GM12878 (cell line): ENCODE measurements at regions not wholly inside any gene's neighbourhood (a gene's known extent, or its start where the extent isn't known, plus 50 kb on each side); places are given as distances from the start of the nearest gene placed in this dataset.
"Not testable (repeated sequence)": the region's sequence is repeated elsewhere in the genome, so short reads cannot be mapped to it uniquely, and the experiment has no call there.

Experiments used
- ATAC-seq: fragments of 200-7000 bp; cut with Tn5 transposase; 3 replicates; pipeline ENCODE4 v1.9.1; 2020; ENCODE audit warnings: mild to moderate bottlenecking, moderate library complexity
- BruUV-seq: library from RNA; stranded (reverse); fragments of 400-500 nt; replicated peaks from 2 replicates; lab custom pipeline; 2021; lab: Mats Ljungman, UMichigan
- CTCF ChIA-PET: fragments of 300-600 bp; sonication (Branson Sonifier 250); formaldehyde crosslinking; extraction: SDS; loops from one replicate; lab custom pipeline; 2021; ENCODE audit warnings: inconsistent platforms; lab: Yijun Ruan, JAX
- POLR2A ChIA-PET: fragments of 350-600 bp; formaldehyde crosslinking; extraction: SDS; loops from one replicate; lab custom pipeline; 2021; ENCODE audit warnings: inconsistent platforms; lab: Charles Lee
- RAD21 ChIA-PET: fragments of 300-600 bp; sonication (Branson Sonifier 250); formaldehyde crosslinking; loops from one replicate; lab custom pipeline; 2023; ENCODE audit warnings: antibody characterized with exemption; ENCODE audit not compliant: unreplicated experiment; lab: Charles Lee
- SMC1A ChIA-PET: fragments of 300-600 bp; sonication (Branson Sonifier 250); formaldehyde crosslinking; loops from one replicate; lab custom pipeline; 2023; ENCODE audit not compliant: unreplicated experiment, uncharacterized antibody; lab: Charles Lee
- DNase-seq: peaks from one replicate; pipeline ENCODE4 v3.0.0-alpha.2; 2011; ENCODE audit warnings: low read depth, low spot score
- FAIRE-seq: peaks from 3 replicates; lab custom pipeline; 2011; peaks lifted over from hg19 to GRCh38; lab: Jason Lieb, UNC
- H2AFZ ChIP-seq: 2 replicates; pipeline ENCODE4 v1.6.0; 2011; ENCODE audit warnings: low read depth, low read length, control low read depth; ENCODE audit not compliant: control insufficient read depth
- H3K27ac ChIP-seq: 2 replicates; pipeline ENCODE4 v1.5.1; 2011; ENCODE audit warnings: control low read depth; ENCODE audit not compliant: control insufficient read depth, insufficient read depth
- H3K27me3 ChIP-seq, 2 experiments: replicated peaks in 1 of 2; 2 replicates each; pipeline versions ENCODE4 v1.6.0 to v1.6.1; 2011; ENCODE audit warnings: low read length in 1 of 2; ENCODE audit not compliant: control insufficient read depth in 2 of 2, insufficient read depth in 2 of 2
- H3K36me3 ChIP-seq, 2 experiments: 2 replicates each; pipeline ENCODE4 v1.5.1; 2011; ENCODE audit warnings: low read length in 1 of 2; ENCODE audit not compliant: control insufficient read depth in 2 of 2, insufficient read depth in 2 of 2
- H3K4me1 ChIP-seq: 2 replicates; pipeline ENCODE4 v1.6.1; 2011; ENCODE audit warnings: mild to moderate bottlenecking, low read length, moderate library complexity, mixed read lengths; ENCODE audit not compliant: control insufficient read depth, insufficient read depth
- H3K4me2 ChIP-seq: 2 replicates; pipeline ENCODE4 v1.6.0; 2011; ENCODE audit warnings: control low read depth; ENCODE audit not compliant: control insufficient read depth, insufficient read depth
- H3K4me3 ChIP-seq: fragments of 200-600 bp; sonication (generic); 2 replicates; pipeline ENCODE4 v1.5.1; 2016
- H3K79me2 ChIP-seq: 2 replicates; pipeline ENCODE4 v1.6.0; 2011; ENCODE audit warnings: low read length; ENCODE audit not compliant: control insufficient read depth, insufficient read depth
- H3K9ac ChIP-seq: 2 replicates; pipeline ENCODE4 v1.8.0; 2011; ENCODE audit warnings: low read length, control low read depth, mixed read lengths; ENCODE audit not compliant: control insufficient read depth, insufficient read depth
- H3K9me3 ChIP-seq: replicated peaks from 3 replicates; pipeline ENCODE4 v1.5.1; 2011; ENCODE audit warnings: mild to moderate bottlenecking, low read length; ENCODE audit not compliant: control insufficient read depth, insufficient read depth
- H4K20me1 ChIP-seq: 2 replicates; pipeline ENCODE4 v1.6.0; 2011; ENCODE audit not compliant: control insufficient read depth, insufficient read depth
- WGBS: methylation state at CpG from one replicate; pipeline ENCODE4 v1.1.6; 2016; ENCODE audit warnings: low lambda C conversion rate; ENCODE audit not compliant: insufficient replicate concordance, insufficient coverage; ENCODE audit errors: missing lambda C conversion rate; 5-methylcytosine and 5-hydroxymethylcytosine counted together
- in situ Hi-C: fragments of 300-500 bp; cut with MboI; formaldehyde crosslinking; loops from 9 replicates; pipeline ENCODE4 v1.14.3; 2018; ENCODE audit warnings: mixed read lengths
- intact Hi-C: fragments of 100-400 bp; cut with micrococcal nuclease; formaldehyde crosslinking; loops from one replicate; pipeline ENCODE4 v1.14.2; 2022; ENCODE audit not compliant: unreplicated experiment

DNA sequence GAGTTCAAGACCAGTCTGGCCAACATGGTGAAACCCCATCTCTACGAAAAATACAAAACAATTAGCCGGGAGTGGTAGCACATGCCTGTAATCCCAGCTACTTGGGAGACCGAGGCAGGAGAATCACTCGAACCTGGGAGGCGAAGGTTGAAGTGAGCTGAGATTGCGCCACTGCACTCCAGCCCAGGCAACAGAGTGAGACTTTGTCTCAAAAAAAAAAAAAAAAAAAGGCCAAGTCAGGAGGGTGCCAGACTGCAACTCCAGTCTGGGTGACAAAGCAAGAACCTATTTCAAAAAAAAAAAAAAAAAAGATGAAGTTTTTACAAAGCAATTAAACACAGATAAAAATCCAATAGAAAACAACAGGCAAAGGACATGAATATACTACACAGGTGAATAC, 59.1 kb upstream of the NOTCH2NLA start:
- intact Hi-C loops, H3K27me3 ChIP-seq, H4K20me1 ChIP-seq, H3K9ac ChIP-seq, H2AFZ ChIP-seq, H3K4me1 ChIP-seq, POLR2A ChIA-PET, FAIRE-seq, CTCF ChIA-PET, in situ Hi-C loops, H3K79me2 ChIP-seq, H3K4me3 ChIP-seq, H3K36me3 ChIP-seq, SMC1A ChIA-PET, ATAC-seq, BruUV-seq, H3K4me2 ChIP-seq, H3K9me3 ChIP-seq, H3K27ac ChIP-seq, RAD21 ChIA-PET, DNase-seq: not testable (repeated sequence)
- WGBS = no CpG with 5 or more reads among the region's 6 CpGs

DNA sequence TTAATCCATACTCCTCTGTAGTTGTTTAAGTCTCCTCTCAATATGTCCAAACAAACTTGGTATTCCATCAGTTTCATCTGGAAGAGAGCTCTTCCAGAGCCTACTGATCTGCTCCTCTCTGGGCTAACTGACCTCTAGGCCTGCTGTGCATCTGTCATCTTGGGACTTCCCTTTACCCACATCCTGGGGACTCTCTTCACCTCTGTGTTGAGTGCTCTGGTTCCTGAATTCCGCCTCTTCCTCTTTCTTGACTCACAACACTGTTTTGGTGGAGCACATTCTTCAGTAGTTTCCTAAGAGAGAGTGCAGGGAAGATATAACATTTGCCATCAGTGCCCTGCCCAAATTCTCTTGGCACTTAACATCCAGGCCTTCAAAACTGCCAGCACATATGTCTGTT, 55.9 kb upstream of the NOTCH2NLA start:
- H3K79me2 ChIP-seq, CTCF ChIA-PET, POLR2A ChIA-PET, H3K27ac ChIP-seq, H3K9ac ChIP-seq, H3K4me3 ChIP-seq, in situ Hi-C loops, H3K36me3 ChIP-seq, H3K4me2 ChIP-seq, SMC1A ChIA-PET, H4K20me1 ChIP-seq, H3K9me3 ChIP-seq, DNase-seq, BruUV-seq, H3K27me3 ChIP-seq, intact Hi-C loops, H3K4me1 ChIP-seq, FAIRE-seq, RAD21 ChIA-PET, H2AFZ ChIP-seq: not testable (repeated sequence)
- ATAC-seq = peak; percentile 77
- WGBS = no CpG with 5 or more reads among the region's 1 CpG

DNA sequence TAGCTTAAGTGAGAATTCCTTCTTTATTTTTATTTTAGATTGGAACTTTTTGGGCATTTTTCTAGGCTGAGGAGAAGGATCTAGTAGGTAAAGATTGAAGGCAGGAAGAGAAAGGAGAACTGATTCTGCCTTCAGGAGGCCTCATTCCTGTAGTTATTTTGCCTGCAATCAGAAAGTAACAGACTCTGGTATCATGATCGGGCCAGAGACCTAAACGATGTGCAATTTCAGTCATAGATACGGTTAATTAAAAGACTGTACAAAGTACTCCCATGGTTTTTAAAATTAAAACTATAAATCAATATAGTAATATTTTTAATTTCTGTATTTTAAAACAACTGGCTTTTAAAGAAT, 54.7 kb upstream of the NOTCH2NLA start:
- H3K27ac ChIP-seq, H2AFZ ChIP-seq, CTCF ChIA-PET, RAD21 ChIA-PET, H3K4me3 ChIP-seq, DNase-seq, H3K9ac ChIP-seq, in situ Hi-C loops, SMC1A ChIA-PET, intact Hi-C loops, FAIRE-seq, H4K20me1 ChIP-seq, BruUV-seq, H3K4me1 ChIP-seq, H3K27me3 ChIP-seq, H3K36me3 ChIP-seq, H3K79me2 ChIP-seq, POLR2A ChIA-PET, H3K9me3 ChIP-seq, H3K4me2 ChIP-seq: not testable (repeated sequence)
- WGBS = no CpG with 5 or more reads among the region's 3 CpGs
- peak; percentile 73 for ATAC-seq

DNA sequence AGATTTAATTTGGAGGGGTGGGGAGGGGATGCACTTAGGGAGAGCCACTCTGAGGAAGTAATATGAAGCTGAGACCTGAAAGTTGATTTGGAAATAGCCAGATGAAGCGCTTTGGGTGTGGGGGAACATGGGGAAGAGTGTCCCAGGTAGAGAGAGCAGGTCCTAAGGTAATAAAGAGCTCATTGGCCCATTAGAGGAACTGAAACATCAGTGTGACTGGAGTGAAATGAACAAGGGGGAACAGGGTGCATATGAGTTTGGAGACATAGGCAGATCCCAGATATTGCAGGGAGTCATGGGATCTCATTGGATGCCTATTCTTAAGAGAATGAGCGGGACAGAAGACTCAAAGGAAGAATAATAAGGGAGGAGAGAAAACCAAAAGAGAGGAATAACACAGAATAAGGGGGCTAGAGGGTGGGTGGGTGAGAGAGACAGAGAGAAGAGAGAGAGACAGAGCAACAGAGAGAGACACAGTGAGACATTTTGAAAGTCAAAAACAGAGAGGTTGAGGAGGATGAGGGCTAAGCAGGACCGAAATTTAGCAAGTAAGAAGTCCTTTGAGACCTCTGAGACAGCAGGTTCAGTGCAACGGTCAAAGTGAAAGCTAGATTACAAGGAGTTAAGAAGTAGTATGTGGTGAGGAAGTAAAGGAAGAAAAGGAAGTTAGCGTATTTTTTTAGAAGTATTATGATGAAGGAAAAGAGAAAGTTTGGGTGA, 54.1 kb upstream of the NOTCH2NLA start:
- CTCF ChIA-PET, H3K4me3 ChIP-seq, RAD21 ChIA-PET, DNase-seq, H3K4me2 ChIP-seq, H3K27me3 ChIP-seq, SMC1A ChIA-PET, H4K20me1 ChIP-seq, POLR2A ChIA-PET, H3K9ac ChIP-seq, FAIRE-seq, H2AFZ ChIP-seq, intact Hi-C loops, H3K27ac ChIP-seq, H3K4me1 ChIP-seq, BruUV-seq, H3K9me3 ChIP-seq, H3K79me2 ChIP-seq, H3K36me3 ChIP-seq, in situ Hi-C loops: not testable (repeated sequence)
- ATAC-seq = peak; percentile 86
- WGBS = no CpG with 5 or more reads among the region's 5 CpGs
